Neutrophil (primary cell): ENCODE measurements at regions not wholly inside any gene's neighbourhood (a gene's known extent, or its start where the extent isn't known, plus 50 kb on each side); places are given as distances from the start of the nearest gene placed in this dataset.
A peak's percentile ranks its signal among the peaks of the same experiment; 100 is the strongest.
"Not testable (repeated sequence)": the region's sequence is repeated elsewhere in the genome, so short reads cannot be mapped to it uniquely, and the experiment has no call there.

Source experiments
- H3K27ac ChIP-seq: fragments of 200-600 bp; sonication (generic); 2 replicates; pipeline ENCODE4 v1.5.1; 2016; ENCODE audit warnings: mild to moderate bottlenecking, moderate library complexity
- H3K27me3 ChIP-seq: fragments of 200-600 bp; sonication (generic); 2 replicates; pipeline ENCODE4 v1.6.0; 2016; ENCODE audit warnings: mild to moderate bottlenecking
- H3K36me3 ChIP-seq: fragments of 200-600 bp; sonication (generic); 2 replicates; pipeline ENCODE4 v1.5.1; 2017
- H3K4me1 ChIP-seq, 2 experiments: fragments of 200-600 bp in 1 of 2; sonication (generic) in 1 of 2; 1 replicate in 1 of 2; 2 replicates in 1 of 2; pipeline versions ENCODE4 v1.5.1 to v1.6.1; 2013 to 2016; ENCODE audit warnings: low read depth in 1 of 2, low read length in 1 of 2, mild to moderate bottlenecking in 1 of 2, moderate library complexity in 1 of 2; ENCODE audit not compliant: control insufficient read depth in 1 of 2, insufficient read depth in 1 of 2
- H3K4me3 ChIP-seq, 2 experiments: fragments of 200-600 bp in 1 of 2; sonication (generic) in 1 of 2; 1 replicate in 1 of 2; 2 replicates in 1 of 2; pipeline ENCODE4 v1.5.1; 2013 to 2016; ENCODE audit warnings: low read depth in 1 of 2, low read length in 1 of 2, mild to moderate bottlenecking in 1 of 2, moderate library complexity in 1 of 2
- H3K9me3 ChIP-seq: fragments of 200-600 bp; sonication (generic); 2 replicates; pipeline ENCODE4 v1.5.1; 2016
- CTCF ChIP-seq: fragments of 200-600 bp; sonication (generic); IDR thresholded peaks from 2 replicates; pipeline ENCODE4 v1.5.1; 2016; ENCODE audit warnings: antibody characterized with exemption

- Histone ChIP-seq H3K27ac (peak overlapping the region; percentile 72), H3K36me3 (no peaks in the 10 kb centered on the region), H3K9me3 (no peaks in the 10 kb centered on the region), H3K4me1 (peaks cover 34 to 61% of the 10 kb centered on the region in 2 experiments), H3K27me3 (peaks cover 12% of the 10 kb centered on the region), H3K4me3 (no peak overlapping the region)
- TF ChIP-seq CTCF = no peak
These were observed 234.3 kb upstream of the MSX2 start for GRCh38 chr5:174489920-174490597.

- no peak for TF ChIP-seq CTCF
These were observed 233.7 kb upstream of the MSX2 start for GRCh38 chr5:174490728-174491127.

GRCh38 chr5:174491265-174491664 is 233.1 kb upstream of the MSX2 start:
- Histone ChIP-seq H3K27ac (peak overlapping the region; percentile 72), H3K36me3 (no peaks in the 10 kb centered on the region), H3K9me3 (no peaks in the 10 kb centered on the region), H3K4me1 (peaks cover 34 to 61% of the 10 kb centered on the region in 2 experiments), H3K27me3 (peaks cover under 1% of the 10 kb centered on the region), H3K4me3 (peak overlapping the region in 1 of 2 experiments; percentile 20)
- no peak for TF ChIP-seq CTCF

More at GRCh38 chr5:174490728-174491127, 233.7 kb upstream of the MSX2 start:
- H3K4me1 ChIP-seq = peaks cover 34 to 61% of the 10 kb centered on the region in 2 experiments
- H3K36me3 ChIP-seq = no peaks in the 10 kb centered on the region
- H3K4me3 ChIP-seq = peak overlapping the region in 1 of 2 experiments; percentile 20
- H3K27ac ChIP-seq = peak overlapping the region; percentile 72
- H3K27me3 ChIP-seq = peaks cover 6% of the 10 kb centered on the region
- no peaks in the 10 kb centered on the region for H3K9me3 ChIP-seq

- no peak for TF ChIP-seq CTCF
- no peaks in the 10 kb centered on the region for H3K9me3 ChIP-seq
- H3K4me3 ChIP-seq = peak overlapping the region in 1 of 2 experiments; percentile 20
- H3K27ac ChIP-seq = peak overlapping the region; percentile 72
- peaks cover 34 to 61% of the 10 kb centered on the region in 2 experiments for H3K4me1 ChIP-seq
- no peaks in the 10 kb centered on the region for H3K36me3 ChIP-seq
- H3K27me3 ChIP-seq = no peaks in the 10 kb centered on the region
These were observed 232.5 kb upstream of the MSX2 start for GRCh38 chr5:174491761-174492350.

- no peak for TF ChIP-seq CTCF
- Histone ChIP-seq H3K36me3 (no peaks in the 10 kb centered on the region), H3K27ac (no peak overlapping the region)
These were observed 230.9 kb upstream of the MSX2 start for GRCh38 chr5:174493530-174493929.

GRCh38 chr5:174497939-174498338 is 226.4 kb upstream of the MSX2 start:
- not testable (repeated sequence) for H3K9me3 ChIP-seq, H3K27ac ChIP-seq, H3K4me1 ChIP-seq, H3K36me3 ChIP-seq, H3K4me3 ChIP-seq
- H3K27me3 ChIP-seq = peaks cover 15% of the 10 kb centered on the region

More at GRCh38 chr5:174493530-174493929, 230.9 kb upstream of the MSX2 start:
- Histone ChIP-seq H3K27me3 (no peaks in the 10 kb centered on the region), H3K4me3 (no peak overlapping the region), H3K9me3 (no peaks in the 10 kb centered on the region), H3K4me1 (peaks cover 26 to 46% of the 10 kb centered on the region in 2 experiments)

GRCh38 chr5:174498575-174498974 is 225.8 kb upstream of the MSX2 start:
- H3K27ac ChIP-seq, H3K4me1 ChIP-seq, H3K9me3 ChIP-seq, H3K4me3 ChIP-seq, H3K36me3 ChIP-seq: not testable (repeated sequence)
- peaks cover 15% of the 10 kb centered on the region for H3K27me3 ChIP-seq
